HG03135 (cell line): ENCODE measurements at regions not wholly inside any gene's neighbourhood (a gene's known extent, or its start where the extent isn't known, plus 50 kb on each side); places are given as distances from the start of the nearest gene placed in this dataset.

Source experiments
- ATAC-seq: cut with Tn5 transposase; IDR thresholded peaks from one replicate; pipeline ENCODE4 v1.9.1; 2021; ENCODE audit warnings: mild to moderate bottlenecking, moderate library complexity; ENCODE audit not compliant: unreplicated experiment

DNA sequence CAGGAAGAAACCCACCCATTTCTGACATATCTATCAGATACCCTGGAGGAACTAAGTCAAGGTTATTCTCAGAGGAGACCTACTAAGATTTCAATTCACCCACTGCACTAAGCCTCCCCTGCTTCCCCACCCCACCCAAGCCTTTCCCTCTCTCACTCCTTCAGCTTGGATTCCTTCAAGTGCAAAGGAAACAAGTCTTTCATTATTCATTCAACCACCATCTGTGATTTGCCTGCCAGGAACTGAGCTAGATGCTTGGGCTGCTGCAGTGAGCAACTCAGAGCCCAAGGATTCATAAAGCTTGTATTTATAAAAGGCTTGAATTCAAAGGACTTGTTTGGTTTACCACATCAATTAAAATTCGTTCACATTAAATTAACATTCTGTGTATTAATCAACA lies 161.3 kb downstream of the GXYLT1 start:
- ATAC-seq = no peak

DNA sequence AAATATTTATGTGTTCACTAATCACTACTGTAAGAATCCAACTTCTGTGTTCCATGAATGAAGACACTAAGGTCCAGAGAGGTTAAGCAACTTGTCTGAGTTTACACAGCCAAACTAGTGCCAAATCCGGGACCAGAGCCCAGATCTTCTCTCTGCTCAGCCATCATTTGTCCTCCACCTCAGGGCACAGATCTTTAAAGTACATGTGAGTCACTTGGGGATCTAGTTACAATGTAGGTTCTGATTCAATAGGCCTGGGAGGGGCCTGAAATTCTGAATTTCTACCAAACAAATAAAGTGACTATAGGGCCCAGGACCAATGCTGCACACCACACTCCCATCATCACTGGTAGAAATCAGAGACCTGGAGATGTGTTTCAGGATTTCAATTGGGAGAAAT lies 162.9 kb downstream of the GXYLT1 start:
- no peak for ATAC-seq

DNA sequence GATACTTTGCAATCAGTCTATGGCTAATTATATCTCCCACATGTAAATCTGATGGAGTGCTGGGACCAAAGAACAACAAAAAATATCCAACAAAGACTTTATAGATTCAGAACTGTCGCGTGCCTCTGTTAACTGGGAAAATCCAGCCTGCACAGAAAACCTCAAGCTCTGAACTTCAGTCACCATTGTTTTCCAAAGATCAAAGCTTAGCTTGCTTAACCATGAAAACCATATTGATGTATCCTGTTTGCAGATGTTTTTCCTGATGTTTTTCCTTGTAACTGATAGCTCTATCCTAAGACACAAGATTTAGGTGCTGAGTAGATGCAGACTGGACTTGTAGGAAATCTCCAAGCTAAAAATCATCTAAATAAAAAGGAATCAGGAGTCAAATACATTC lies 163.7 kb downstream of the GXYLT1 start:
- no peak for ATAC-seq

DNA sequence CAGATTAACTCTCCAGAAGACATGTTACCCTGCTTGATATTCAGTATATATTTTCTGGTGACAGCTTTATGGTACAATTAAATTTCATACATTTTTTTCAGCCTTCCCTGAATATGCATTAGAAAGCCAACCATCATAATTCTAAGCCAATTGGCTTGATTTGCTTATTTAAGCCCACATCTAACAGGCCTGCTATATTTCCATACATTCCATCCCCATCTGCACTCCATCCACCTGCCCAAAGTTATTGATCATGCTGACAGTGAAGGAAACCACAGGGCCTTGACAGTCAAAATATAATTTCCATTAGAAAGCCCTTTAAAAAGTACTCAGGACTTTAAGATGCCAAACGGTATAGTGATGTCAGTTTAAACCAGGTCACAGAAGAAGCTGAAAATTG lies 164.3 kb downstream of the GXYLT1 start:
- ATAC-seq = no peak

DNA sequence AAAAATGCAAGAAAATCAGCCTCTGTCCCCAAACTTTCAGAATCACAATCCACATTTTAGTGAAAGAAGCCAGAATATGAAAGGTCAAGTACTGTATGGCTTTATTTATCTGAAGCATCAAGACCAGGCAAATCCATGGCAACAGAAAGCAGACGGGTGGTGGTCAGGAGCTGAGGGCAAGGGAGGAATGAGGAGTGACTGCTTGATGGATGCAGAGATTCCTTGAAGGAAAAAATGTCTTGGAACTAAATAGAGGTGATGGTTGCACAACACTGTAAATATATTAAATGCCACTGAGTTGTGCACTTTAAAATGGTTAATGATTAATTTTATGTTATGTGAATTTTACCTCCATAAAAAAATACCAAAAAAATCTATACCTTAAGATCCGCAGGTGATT lies 165.1 kb downstream of the GXYLT1 start:
- no peak for ATAC-seq

DNA sequence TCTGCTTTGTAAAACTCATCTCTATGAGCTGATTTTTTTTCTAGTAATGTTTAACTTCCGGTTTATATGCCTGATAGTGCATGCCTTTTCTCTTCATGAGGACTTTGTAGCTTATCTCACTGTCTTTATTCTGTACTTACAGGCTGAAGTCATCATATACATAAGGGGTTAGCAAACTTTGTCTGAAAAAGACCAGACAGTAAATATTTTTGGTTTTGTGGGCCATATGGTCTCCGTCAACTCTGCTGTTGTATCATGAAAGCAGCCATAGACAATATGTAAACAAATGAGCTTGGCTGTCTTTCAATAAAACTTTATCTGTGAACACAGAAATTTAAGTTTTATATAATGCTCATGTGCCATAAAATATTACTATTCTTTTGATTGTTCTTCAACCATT lies 172.1 kb downstream of the GXYLT1 start:
- no peak for ATAC-seq

DNA sequence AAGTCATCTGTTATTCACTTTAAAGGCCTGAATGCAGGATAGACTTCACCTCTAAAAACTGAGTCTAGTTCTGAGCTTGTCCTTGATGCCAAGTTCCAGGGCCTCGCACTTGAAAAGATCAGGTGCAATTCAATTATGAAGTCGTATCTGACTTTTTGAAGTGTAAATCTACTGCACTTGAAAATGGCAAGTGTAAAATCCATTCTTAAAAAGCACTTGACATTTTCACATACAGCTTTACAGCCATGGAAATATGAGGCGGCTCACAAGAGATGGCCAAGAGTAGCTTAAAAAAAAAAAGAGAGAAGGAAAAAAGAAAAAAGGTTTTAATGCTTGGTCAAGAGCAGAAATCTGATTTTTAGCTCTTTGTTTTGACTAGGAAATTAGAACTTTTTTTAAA lies 172.5 kb downstream of the GXYLT1 start:
- ATAC-seq = no peak

DNA sequence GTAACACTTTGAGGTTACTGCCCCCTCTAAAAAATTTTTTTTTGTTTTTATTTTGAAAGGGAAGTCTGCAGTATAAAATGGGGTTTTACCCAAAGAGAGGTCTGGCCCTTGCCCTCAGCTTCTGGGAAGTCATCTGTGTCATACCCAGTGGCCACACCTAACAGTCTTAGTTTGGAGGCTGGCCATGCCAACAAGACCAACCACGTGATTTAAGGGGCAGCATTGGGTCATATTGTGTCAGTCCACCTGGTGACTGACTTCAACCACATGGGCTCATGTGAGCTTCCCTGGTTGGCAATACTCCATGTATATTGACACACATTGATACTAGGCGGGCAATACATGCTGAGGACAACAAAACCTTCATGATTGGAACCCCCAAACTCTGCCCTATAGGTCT lies 173.9 kb downstream of the GXYLT1 start:
- ATAC-seq = no peak

DNA sequence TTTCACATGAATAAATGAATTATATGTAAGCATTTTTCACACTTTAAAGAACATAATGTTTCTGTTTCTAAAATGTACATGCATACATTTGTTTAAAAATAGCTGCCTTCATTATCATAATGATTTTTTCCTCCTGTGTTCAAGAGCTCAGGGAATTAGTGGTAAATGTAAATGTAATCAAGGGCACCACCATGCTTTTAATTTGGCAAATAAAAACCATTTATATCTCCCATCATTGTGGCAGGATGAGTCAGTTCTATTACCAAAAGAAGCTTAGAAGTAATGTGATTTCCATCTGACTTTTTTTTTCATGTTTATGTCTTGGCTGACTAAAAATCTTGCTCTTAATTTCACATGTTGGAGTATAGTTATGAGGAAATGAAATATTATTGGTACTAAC lies 176.1 kb downstream of the GXYLT1 start:
- ATAC-seq = no peak

DNA sequence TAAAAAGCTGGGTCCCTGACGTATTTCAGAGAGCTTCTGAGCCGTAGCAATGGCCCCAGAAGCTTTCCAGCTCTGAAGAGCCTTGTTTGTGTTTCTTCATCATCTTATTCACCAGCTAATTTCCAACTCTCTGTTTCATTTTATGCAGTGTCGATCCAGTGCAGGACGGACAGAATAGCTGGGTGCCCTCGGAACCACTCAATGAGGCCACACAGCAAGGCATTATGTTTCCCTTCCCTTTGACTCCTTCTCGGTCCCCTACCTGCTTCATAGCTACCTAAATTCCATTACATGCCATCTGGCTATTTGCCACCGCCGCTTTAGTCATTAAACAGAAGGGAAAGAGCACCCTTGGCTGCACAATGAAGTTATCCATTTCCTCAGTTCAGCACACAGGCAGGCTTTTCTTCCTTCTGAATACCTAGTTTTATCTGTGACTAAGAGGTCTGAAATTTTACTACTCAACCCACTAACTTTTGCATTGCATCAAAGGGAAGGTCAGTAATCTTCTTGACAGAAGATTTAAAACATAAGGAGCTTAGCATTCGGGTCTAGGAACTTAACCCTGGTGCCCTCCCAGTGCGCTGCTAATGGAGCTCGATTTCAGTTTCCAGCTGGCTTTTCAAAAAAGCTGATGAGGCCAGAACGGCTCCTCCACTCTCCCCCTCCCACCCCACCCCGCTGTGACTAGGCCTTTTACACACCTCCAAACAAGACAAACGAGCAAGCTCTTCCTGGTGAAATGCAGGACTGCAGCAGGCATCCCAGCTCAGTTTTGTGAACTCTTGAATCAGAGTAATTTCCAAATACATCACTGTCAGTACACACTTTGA lies 176.8 kb downstream of the GXYLT1 start:
- no peak for ATAC-seq

DNA sequence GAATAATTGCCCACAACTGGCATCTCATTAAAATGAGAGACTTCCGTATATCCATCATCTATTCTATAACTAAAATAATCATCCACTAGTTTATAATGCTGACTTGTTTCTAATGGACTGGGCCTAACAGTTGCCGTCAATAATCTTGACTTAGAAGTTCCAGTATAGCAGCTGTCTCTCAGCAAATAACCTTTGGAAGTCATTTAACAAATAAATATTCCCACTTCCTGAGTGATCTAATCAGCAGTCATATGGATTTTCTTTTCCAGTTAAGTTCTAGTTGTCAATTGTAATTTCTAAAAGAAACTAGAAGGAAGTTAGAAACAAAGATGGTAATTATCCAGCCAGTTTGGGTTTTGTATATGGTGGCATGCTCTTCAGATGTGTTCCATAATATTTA lies 177.8 kb downstream of the GXYLT1 start:
- no peak for ATAC-seq

DNA sequence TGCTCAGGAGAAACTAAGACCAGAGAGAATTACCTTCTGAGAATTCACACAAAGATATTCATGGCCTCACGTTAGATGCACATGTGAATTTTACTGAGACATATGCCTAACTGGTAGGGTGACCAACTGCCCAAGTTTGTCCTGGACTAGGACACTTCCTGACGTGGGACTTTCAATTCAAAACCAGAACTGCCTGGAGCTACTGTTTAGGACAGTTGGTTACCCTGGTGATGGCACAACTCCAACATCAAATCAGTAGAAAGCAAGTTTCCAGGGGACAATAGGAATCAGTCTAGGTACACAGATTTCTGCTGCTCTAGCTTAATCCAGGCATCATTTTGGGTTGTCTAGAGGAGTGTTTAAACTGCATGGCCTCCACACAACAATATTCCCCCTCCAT lies 178.7 kb downstream of the GXYLT1 start:
- ATAC-seq = no peak

DNA sequence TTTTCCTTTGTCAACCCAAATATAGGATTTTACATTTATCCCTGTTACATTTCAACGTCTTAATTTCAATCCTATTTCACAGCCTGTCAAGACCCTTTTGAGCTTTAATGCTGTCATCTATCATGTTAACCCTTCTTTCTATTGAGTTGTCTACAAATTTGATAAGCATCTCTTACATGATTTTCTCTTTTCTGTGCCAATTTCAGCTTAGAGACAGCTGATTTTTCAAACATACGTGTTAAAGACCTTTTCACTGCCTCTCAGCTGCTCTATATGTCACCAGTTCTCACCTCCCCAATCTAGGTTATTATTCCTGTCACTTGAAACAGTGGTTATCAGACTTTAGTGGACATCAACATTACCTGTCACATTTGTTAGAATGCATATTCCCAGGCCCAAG lies 181.3 kb downstream of the GXYLT1 start:
- no peak for ATAC-seq

DNA sequence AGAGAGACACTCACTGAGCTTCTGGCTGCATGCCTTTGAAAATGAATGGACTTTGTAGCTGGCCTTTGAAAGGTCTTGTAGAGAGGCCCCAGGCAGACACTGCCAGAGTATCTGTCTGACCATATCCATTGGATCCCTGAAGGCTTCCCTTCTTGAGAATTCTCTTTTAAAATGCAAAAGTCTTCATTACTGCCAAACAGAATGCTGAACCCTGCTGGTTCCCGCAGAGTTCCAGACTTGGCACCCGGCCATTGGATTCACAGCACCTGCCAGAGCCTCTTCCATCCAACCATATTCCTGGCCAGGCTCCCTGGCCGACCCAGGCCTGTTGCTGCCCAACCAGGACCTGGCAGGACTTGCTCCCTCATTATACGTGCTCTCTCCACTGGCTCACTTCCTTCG lies 182.5 kb downstream of the GXYLT1 start:
- ATAC-seq = no peak

DNA sequence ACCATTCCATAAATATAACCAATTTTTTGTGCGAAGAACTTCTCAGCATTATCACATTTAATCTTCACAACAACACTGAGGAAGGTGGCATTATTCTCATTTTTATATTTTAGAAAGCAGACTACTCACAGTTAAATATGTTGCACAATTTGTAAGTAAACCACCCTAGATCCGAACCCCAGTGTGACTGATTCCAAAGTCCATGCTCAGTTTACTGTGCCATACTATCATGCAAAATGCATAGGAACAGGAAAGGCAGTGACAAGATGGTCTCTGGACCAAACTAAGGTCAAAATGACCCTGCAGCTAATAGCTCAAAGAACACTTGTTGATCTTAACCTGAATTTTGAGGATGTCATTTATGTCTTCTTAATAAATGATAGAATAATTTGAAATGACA lies 185.4 kb downstream of the GXYLT1 start:
- no peak for ATAC-seq

DNA sequence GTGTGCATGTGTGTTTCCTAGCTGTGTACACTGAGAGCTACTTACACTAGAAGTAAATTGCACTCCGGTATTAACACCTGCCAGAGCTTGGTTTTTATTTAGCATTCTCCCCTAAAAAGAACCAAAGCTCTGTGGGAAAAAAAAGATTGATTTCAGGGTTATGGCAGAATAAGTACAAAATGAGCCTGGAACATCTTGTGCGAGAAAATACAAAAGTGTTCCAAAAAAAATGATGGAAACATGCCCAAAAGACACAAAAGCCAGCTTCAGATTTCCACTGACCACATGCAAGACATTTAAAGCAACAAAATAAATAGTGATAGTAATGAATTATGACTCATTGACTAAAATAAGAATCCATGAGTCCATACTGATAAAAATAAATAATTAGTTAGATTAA lies 188.3 kb downstream of the GXYLT1 start:
- ATAC-seq = no peak

DNA sequence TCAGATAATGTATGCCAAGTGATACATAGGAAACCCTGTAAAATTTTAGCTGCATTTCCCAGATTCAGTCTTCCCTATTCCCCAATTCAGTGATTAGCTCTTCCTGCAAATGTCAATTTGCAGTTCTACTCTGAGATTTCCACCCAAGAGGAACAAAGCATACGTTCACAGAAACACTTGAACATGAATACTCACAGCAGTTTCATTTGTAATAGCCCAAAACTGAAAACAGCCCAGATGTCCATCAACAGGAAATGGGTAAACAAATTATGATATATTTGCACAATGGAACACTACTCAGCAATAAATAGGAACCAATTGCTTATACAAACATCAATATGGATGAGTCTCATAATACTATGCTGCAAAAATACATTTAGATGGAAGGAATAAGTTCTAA lies 194.2 kb downstream of the GXYLT1 start:
- no peak for ATAC-seq

DNA sequence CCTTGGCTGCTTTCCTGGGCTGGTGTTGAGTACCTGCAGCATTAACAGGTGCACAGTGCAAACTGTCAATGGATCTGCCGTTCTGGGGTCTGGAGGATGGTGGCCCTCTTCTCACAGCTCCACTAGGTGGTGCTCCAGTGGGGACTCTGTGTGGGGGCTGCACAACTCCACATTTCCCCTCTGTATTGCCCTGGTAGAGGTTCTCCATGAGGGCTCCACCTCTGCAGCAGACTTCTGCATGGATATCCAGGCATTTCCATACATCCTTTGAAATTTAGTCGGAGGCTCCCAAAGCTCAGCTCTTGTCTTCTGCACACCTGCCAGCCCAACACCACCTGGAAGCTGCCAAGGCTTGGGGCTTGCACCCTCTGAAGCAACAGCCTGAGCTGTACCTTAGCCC lies 198.6 kb downstream of the GXYLT1 start:
- no peak for ATAC-seq

DNA sequence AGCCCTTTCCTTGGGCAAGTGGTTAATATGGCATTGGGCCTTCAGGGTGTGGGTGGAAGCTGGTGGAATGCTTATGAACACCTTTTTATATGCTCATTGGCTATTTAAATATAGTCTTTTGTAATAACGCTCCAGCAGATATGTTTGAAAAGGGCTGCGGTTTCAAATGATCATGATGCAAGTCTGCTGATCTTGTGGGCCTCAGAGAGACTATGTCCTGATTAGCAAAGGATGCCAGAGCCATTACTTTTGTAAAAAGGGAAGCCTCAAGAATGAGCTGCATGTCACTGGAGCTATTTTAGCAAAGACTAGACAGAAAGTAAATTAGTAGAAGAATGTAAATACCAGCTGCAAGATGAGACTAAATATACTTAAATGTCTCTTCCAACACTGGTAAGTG lies 200.5 kb downstream of the GXYLT1 start:
- ATAC-seq = no peak

DNA sequence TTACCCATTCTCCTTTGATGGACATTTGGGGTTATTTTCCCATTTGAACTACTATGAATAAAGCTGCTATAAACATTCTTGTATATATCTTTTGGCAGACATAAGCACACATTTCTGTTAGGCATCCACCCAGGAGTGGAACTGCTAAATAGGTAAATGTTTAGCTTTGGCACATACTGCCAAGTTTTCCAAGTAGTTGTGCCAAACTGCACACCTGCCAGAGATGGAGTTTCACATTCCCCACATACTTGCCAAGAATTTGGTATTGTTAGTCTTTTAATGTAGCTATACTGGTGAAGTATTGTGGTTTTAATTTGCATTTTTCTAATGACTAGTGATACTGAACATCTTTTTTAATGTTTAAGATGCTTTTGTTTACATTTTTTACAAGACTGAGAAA lies 201.0 kb downstream of the GXYLT1 start:
- ATAC-seq = no peak

DNA sequence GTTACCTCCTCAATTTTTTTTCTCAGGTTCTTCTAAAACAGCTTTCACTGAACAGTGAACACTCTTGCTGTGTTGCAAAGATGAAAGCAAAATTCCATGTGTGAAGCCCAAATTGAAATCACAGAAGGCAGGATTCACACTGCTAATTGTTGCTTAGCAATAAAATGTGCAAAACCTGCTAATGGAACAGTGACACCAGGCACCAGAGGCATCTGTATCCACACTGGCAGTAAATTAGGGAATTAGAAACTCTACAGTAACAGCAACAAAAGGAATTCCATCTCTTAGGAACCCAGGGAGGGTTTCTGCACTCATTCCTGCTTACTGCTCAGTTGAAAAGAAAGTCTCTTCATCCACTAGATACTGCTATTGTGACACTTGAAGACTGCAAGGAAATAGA lies 202.3 kb downstream of the GXYLT1 start:
- no peak for ATAC-seq

DNA sequence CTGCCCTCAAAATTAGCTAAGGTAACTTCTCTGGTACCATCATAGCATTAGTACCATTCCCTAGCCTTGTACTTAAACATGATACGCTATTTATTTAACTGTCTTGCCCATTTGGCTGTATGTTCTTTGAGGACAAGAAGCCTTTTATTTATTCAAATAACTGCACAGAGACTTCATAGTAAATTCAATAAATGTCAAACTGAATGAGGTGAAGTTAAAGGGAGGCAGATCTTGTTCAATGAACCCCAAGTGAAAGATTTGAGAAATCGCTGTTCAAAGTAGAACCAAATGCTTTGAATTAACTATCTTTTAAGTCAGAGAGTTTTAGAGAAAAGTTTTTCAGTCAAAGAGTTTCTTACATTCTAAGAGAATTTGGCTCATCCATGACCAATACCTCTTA lies 203.6 kb downstream of the GXYLT1 start:
- no peak for ATAC-seq

DNA sequence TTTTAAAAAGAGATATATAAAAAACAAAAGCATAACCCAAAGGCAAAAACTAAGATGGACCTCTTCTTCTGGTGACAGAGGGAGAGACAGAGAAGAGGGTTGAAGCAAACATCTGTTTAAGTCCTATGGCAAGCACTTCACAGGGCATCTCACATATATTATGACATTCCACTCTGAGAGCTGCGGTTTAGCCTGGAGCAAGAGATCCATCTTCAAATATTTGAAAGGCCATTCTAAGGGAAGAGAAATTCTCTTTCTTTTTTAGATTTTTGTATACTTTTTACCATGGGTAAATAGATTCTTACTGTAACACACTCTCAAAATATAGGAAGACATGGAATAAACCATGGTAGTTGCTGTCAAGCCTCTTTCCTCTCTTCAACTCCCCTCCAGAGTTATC lies 204.1 kb downstream of the GXYLT1 start:
- no peak for ATAC-seq
